PC-9 (cell line): ENCODE measurements at regions not wholly inside any gene's neighbourhood (a gene's known extent, or its start where the extent isn't known, plus 50 kb on each side); places are given as distances from the start of the nearest gene placed in this dataset.

Source experiments
- BruUV-seq: library from RNA; stranded (reverse); fragments of 400-500 nt; replicated peaks from 2 replicates; lab custom pipeline; 2021; lab: Mats Ljungman, UMichigan
- CTCF ChIA-PET: fragments of 300-600 bp; sonication (Branson Sonifier 250); formaldehyde crosslinking; loops from one replicate; lab custom pipeline; 2022; ENCODE audit warnings: antibody characterized with exemption; lab: Charles Lee
- POLR2A ChIA-PET: fragments of 300-600 bp; sonication (Branson Sonifier 250); formaldehyde crosslinking; loops from one replicate; lab custom pipeline; 2022; ENCODE audit warnings: antibody characterized with exemption; ENCODE audit not compliant: unreplicated experiment; lab: Charles Lee
- DNase-seq, 2 experiments: peaks; one replicate each; pipeline versions ENCODE4 v3.0.0 to v3.0.0-alpha.2; 2015 to 2022; ENCODE audit warnings: mixed read lengths in 1 of 2
- H2AFZ ChIP-seq: fragments of 200-600 bp; sonication (generic); 2 replicates; pipeline ENCODE4 v1.8.1; 2017; ENCODE audit warnings: antibody characterized with exemption
- H3F3A ChIP-seq: fragments of 200-600 bp; sonication (generic); 2 replicates; pipeline ENCODE4 v1.8.1; 2017; ENCODE audit warnings: antibody characterized with exemption, mild to moderate bottlenecking, low read depth; ENCODE audit not compliant: insufficient read depth
- H3K27ac ChIP-seq: fragments of 200-600 bp; sonication (generic); 2 replicates; pipeline ENCODE4 v1.6.1; 2016; ENCODE audit warnings: mixed run types
- H3K27me3 ChIP-seq: fragments of 200-600 bp; sonication (generic); 2 replicates; pipeline ENCODE4 v1.6.1; 2016; ENCODE audit warnings: low read depth, mixed run types; ENCODE audit not compliant: insufficient read depth
- H3K36me3 ChIP-seq: fragments of 200-600 bp; sonication (generic); 2 replicates; pipeline ENCODE4 v1.6.1; 2016; ENCODE audit warnings: low read depth, mixed run types
- H3K4me1 ChIP-seq: fragments of 200-600 bp; sonication (generic); replicated peaks from 2 replicates; pipeline ENCODE4 v1.6.1; 2016; ENCODE audit warnings: mixed run types; ENCODE audit not compliant: insufficient read depth
- H3K4me2 ChIP-seq: fragments of 200-600 bp; sonication (generic); 2 replicates; pipeline ENCODE4 v1.6.1; 2017; ENCODE audit warnings: mixed run types
- H3K4me3 ChIP-seq: fragments of 200-600 bp; sonication (generic); 2 replicates; pipeline ENCODE4 v1.6.1; 2016; ENCODE audit warnings: mixed run types
- H3K79me2 ChIP-seq: fragments of 200-600 bp; sonication (generic); 2 replicates; pipeline ENCODE4 v1.6.1; 2017; ENCODE audit warnings: low read depth, mixed run types
- H3K9me2 ChIP-seq: fragments of 200-600 bp; sonication (generic); 2 replicates; pipeline ENCODE4 v1.8.1; 2017; ENCODE audit warnings: mild to moderate bottlenecking; ENCODE audit not compliant: insufficient read depth
- H3K9me3 ChIP-seq: fragments of 200-600 bp; sonication (generic); 2 replicates; pipeline ENCODE4 v1.8.1; 2016; ENCODE audit warnings: low read depth; ENCODE audit not compliant: insufficient read depth
- H4K20me1 ChIP-seq: fragments of 200-600 bp; sonication (generic); 2 replicates; pipeline ENCODE4 v1.8.1; 2017; ENCODE audit not compliant: insufficient read depth
- EZH2 ChIP-seq: fragments of 200-600 bp; sonication (generic); IDR thresholded peaks from 2 replicates; pipeline ENCODE4 v1.8.0; 2017; ENCODE audit warnings: antibody characterized with exemption, low read depth
- intact Hi-C: fragments of 100-400 bp; cut with micrococcal nuclease; formaldehyde crosslinking; loops from one replicate; pipeline ENCODE4 v1.10.0; 2022; ENCODE audit not compliant: unreplicated experiment
- TF ChIP-seq, protein P1 (sequence below): fragments of 200-600 bp; sonication (generic); conservative IDR thresholded peaks from 2 replicates; pipeline ENCODE4 v1.6.1; 2017; ENCODE audit warnings: mixed run types, antibody characterized with exemption, mild to moderate bottlenecking, moderate library complexity

DNA sequence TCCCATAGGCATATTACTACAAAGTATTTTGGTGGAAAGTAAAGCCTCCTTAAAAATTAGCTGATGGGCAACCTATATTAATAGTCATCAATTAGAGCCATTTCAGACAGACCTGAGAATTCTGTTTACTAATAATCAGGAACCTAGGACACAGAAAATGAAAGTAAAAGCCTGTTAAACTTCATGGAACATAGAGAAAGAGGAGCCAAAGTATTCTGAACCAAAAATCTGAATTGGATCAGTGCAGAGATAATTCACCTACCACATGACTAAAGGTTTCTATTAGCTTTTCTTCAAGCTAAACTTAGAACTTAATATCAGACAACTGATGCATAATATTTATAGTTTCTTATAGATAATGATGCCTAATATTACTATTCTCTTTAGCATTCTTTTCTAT, 204.5 kb upstream of the RHOBTB1 start:
- Histone ChIP-seq H3K4me2 (no peak overlapping the region), H3F3A (no peaks in the 10 kb centered on the region), H4K20me1 (no peaks in the 10 kb centered on the region), H3K79me2 (no peaks in the 10 kb centered on the region), H3K4me1 (no peaks in the 10 kb centered on the region), H3K9me2 (no peaks in the 10 kb centered on the region), H3K9me3 (no peaks in the 10 kb centered on the region), H3K4me3 (no peak overlapping the region), H3K36me3 (no peaks in the 10 kb centered on the region), H3K27me3 (no peaks in the 10 kb centered on the region), H2AFZ (no peak overlapping the region), H3K27ac (no peak overlapping the region)
- POLR2A ChIA-PET, result no interaction called here
- no TSS peak for BruUV-seq
- DNase-seq, result no peak
- CTCF ChIA-PET, result no interaction called here
- TF ChIP-seq EZH2, result no peak
- TF ChIP-seq, protein P1, sequence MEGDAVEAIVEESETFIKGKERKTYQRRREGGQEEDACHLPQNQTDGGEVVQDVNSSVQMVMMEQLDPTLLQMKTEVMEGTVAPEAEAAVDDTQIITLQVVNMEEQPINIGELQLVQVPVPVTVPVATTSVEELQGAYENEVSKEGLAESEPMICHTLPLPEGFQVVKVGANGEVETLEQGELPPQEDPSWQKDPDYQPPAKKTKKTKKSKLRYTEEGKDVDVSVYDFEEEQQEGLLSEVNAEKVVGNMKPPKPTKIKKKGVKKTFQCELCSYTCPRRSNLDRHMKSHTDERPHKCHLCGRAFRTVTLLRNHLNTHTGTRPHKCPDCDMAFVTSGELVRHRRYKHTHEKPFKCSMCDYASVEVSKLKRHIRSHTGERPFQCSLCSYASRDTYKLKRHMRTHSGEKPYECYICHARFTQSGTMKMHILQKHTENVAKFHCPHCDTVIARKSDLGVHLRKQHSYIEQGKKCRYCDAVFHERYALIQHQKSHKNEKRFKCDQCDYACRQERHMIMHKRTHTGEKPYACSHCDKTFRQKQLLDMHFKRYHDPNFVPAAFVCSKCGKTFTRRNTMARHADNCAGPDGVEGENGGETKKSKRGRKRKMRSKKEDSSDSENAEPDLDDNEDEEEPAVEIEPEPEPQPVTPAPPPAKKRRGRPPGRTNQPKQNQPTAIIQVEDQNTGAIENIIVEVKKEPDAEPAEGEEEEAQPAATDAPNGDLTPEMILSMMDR, result no peak
- intact Hi-C loops, result loop anchor here (10.0 kb wide), 2 partner anchors 334 to 586 kb away; no protein-coding TSS in a partner anchor

DNA sequence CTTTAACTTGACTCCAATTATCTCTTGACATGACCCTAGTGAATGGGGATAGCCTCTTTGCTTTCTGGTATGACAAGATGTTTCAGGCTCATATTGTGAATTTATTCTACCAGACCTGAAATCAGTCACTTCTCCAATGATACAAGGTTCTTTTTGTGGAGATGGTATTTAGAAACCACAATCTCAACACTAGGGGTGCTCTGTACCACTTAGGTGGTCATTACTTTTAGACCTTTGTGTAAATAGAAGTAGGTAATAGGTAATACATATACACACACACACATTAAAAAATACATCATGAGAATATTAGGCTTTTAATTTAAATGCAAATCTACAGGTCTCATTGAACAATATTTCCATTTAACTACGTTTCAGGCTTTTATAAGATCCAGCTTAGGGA, 199.0 kb upstream of the RHOBTB1 start:
- Histone ChIP-seq H3K9me2 (no peaks in the 10 kb centered on the region), H3K27me3 (no peaks in the 10 kb centered on the region), H3F3A (no peaks in the 10 kb centered on the region), H3K9me3 (0 out of 2 replicates have a peak, but pooled peaks cover 8% of the 10 kb centered on the region), H3K79me2 (no peaks in the 10 kb centered on the region), H3K36me3 (no peaks in the 10 kb centered on the region), H3K27ac (no peak overlapping the region), H4K20me1 (no peaks in the 10 kb centered on the region), H3K4me3 (no peak overlapping the region), H3K4me1 (no peaks in the 10 kb centered on the region), H3K4me2 (no peak overlapping the region), H2AFZ (no peak overlapping the region)
- TF ChIP-seq, protein P1, result no peak
- TF ChIP-seq EZH2, result no peak
- DNase-seq, result no peak
- POLR2A ChIA-PET, result no interaction called here
- CTCF ChIA-PET, result no interaction called here
- intact Hi-C loops, result loop anchor here (10.0 kb wide), 2 partner anchors 328 to 592 kb away; no protein-coding TSS in a partner anchor
- no TSS peak for BruUV-seq

DNA sequence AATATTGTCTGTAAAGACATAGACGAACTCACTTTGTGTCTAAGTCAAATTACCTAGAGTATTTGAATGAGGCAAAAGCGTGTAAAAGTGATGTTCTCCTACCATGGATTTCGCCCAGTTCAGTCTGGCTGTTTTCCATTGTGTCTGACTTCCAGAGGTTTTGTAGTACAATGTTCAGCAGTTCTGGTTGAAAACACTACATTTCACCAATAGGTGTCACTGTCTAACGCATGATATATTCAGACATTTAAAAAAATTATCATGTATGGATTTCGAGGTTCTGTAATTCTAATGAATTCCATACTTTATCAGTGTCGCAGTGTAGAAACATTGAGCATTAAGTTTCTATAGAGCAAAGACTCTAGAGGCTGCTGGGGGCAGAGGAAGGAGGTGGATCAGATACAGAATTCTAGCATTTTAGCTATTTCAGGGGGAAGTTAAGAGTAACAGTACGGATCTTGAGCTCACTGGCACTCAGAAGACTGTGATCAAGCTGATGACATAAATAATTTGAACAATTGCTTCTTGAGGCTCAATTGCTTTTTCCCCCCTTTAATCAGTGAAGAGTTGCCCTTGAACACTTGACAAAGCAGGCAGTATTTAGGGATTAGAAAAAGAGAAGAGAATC, 196.9 kb upstream of the RHOBTB1 start:
- Histone ChIP-seq H3K36me3 (no peaks in the 10 kb centered on the region), H4K20me1 (no peaks in the 10 kb centered on the region), H3K9me2 (no peaks in the 10 kb centered on the region), H3F3A (no peaks in the 10 kb centered on the region), H2AFZ (no peak overlapping the region), H3K9me3 (0 out of 2 replicates have a peak, but pooled peaks cover 8% of the 10 kb centered on the region), H3K4me3 (no peak overlapping the region), H3K4me1 (no peaks in the 10 kb centered on the region), H3K4me2 (no peak overlapping the region), H3K27me3 (no peaks in the 10 kb centered on the region), H3K27ac (no peak overlapping the region), H3K79me2 (no peaks in the 10 kb centered on the region)
- DNase-seq, result peak in 1 of 2 experiments; percentile 42
- POLR2A ChIA-PET, result no interaction called here
- CTCF ChIA-PET, result interaction anchor here (0.7 kb wide), 3 partner anchors 180 to 375 kb away, joined by 3 to 8 read pairs (median 3); no protein-coding TSS in a partner anchor
- TF ChIP-seq, protein P1, result peak; percentile 76
- no peak for TF ChIP-seq EZH2
- BruUV-seq, result no TSS peak
- intact Hi-C loops, result loop anchor here (2.0 to 10.0 kb wide), 3 partner anchors 144 to 594 kb away; no protein-coding TSS in a partner anchor
